H9 (cell line): ENCODE measurements at regions not wholly inside any gene's neighbourhood (a gene's known extent, or its start where the extent isn't known, plus 50 kb on each side); places are given as distances from the start of the nearest gene placed in this dataset.

ENCODE experiments used
- DNase-seq: peaks from one replicate; pipeline ENCODE4 v3.0.0-alpha.2; 2017
- H2AFZ ChIP-seq: one replicate; pipeline ENCODE4 v1.6.1; 2013; ENCODE audit warnings: mild to moderate bottlenecking, low read length, control low read depth, moderate library complexity
- H2AK5ac ChIP-seq: 2 replicates; pipeline ENCODE4 v1.6.1; 2013; ENCODE audit warnings: low read length, control low read depth, mixed read lengths; ENCODE audit not compliant: insufficient read length
- H2BK120ac ChIP-seq: one replicate; pipeline ENCODE4 v1.6.1; 2013; ENCODE audit warnings: low read depth, mild to moderate bottlenecking, low read length, control low read depth, inconsistent platforms; ENCODE audit not compliant: poor library complexity, severe bottlenecking
- H2BK12ac ChIP-seq: 2 replicates; pipeline ENCODE4 v1.6.1; 2013; ENCODE audit warnings: low read length, control low read depth, mixed read lengths, low read depth; ENCODE audit not compliant: insufficient read length
- H2BK15ac ChIP-seq: 2 replicates; pipeline ENCODE4 v1.6.1; 2013; ENCODE audit warnings: low read depth, low read length, control low read depth
- H2BK20ac ChIP-seq: one replicate; pipeline ENCODE4 v1.6.1; 2013; ENCODE audit warnings: low read depth, mild to moderate bottlenecking, low read length, control low read depth, inconsistent platforms; ENCODE audit not compliant: poor library complexity, severe bottlenecking
- H2BK5ac ChIP-seq: 2 replicates; pipeline ENCODE4 v1.6.1; 2013; ENCODE audit warnings: low read length, control low read depth, mixed read lengths; ENCODE audit not compliant: insufficient read length
- H3K14ac ChIP-seq: 2 replicates; pipeline ENCODE4 v1.6.1; 2013; ENCODE audit warnings: low read length, control low read depth; ENCODE audit not compliant: insufficient read depth
- H3K18ac ChIP-seq: 2 replicates; pipeline ENCODE4 v1.6.1; 2013; ENCODE audit warnings: low read depth, mild to moderate bottlenecking, mixed read lengths, low read length, control low read depth; ENCODE audit not compliant: insufficient read length
- H3K23ac ChIP-seq: 2 replicates; pipeline ENCODE4 v1.6.1; 2013; ENCODE audit warnings: low read length, control low read depth, mixed read lengths, low read depth; ENCODE audit not compliant: insufficient read length
- H3K23me2 ChIP-seq: 2 replicates; pipeline ENCODE4 v1.6.1; 2013; ENCODE audit warnings: low read depth, mild to moderate bottlenecking, mixed read lengths, low read length, control low read depth; ENCODE audit not compliant: insufficient read length, poor library complexity, severe bottlenecking
- H3K27ac ChIP-seq: 2 replicates; pipeline ENCODE4 v1.5.1; 2013; ENCODE audit warnings: low read length, control low read depth, mixed read lengths, low read depth; ENCODE audit not compliant: insufficient read length
- H3K27me3 ChIP-seq: 2 replicates; pipeline ENCODE4 v1.6.1; 2013; ENCODE audit warnings: low read length, control low read depth, inconsistent platforms; ENCODE audit not compliant: insufficient read depth
- H3K4ac ChIP-seq: 2 replicates; pipeline ENCODE4 v1.6.1; 2013; ENCODE audit warnings: low read depth, mild to moderate bottlenecking, control low read depth, inconsistent platforms, low read length, moderate library complexity
- H3K4me1 ChIP-seq: 2 replicates; pipeline ENCODE4 v1.6.1; 2013; ENCODE audit warnings: low read length, control low read depth, inconsistent platforms; ENCODE audit not compliant: insufficient read depth
- H3K4me2 ChIP-seq: 2 replicates; pipeline ENCODE4 v1.6.1; 2013; ENCODE audit warnings: low read length, control low read depth, mixed read lengths; ENCODE audit not compliant: insufficient read length, insufficient read depth
- H3K56ac ChIP-seq: 2 replicates; pipeline ENCODE4 v1.6.1; 2013; ENCODE audit warnings: low read depth, mild to moderate bottlenecking, mixed read lengths, low read length, control low read depth; ENCODE audit not compliant: insufficient read length
- H3K79me1 ChIP-seq: 2 replicates; pipeline ENCODE4 v1.6.1; 2013; ENCODE audit warnings: low read depth, mild to moderate bottlenecking, moderate library complexity, low read length, control low read depth, inconsistent platforms; ENCODE audit not compliant: insufficient read depth, poor library complexity, severe bottlenecking
- H3K79me2 ChIP-seq: 2 replicates; pipeline ENCODE4 v1.6.1; 2013; ENCODE audit warnings: low read length, control low read depth, inconsistent platforms; ENCODE audit not compliant: insufficient read depth
- H3K9ac ChIP-seq: 2 replicates; pipeline ENCODE4 v1.6.1; 2013; ENCODE audit warnings: low read length, control low read depth, mixed read lengths; ENCODE audit not compliant: insufficient read length; ENCODE audit errors: extremely low read depth
- H3K9me3 ChIP-seq: one replicate; pipeline ENCODE4 v1.6.1; 2013; ENCODE audit warnings: low read depth, low read length, inconsistent platforms; ENCODE audit not compliant: control insufficient read depth
- H3T11ph ChIP-seq: one replicate; pipeline ENCODE4 v1.6.1; 2013; ENCODE audit warnings: mild to moderate bottlenecking, low read length, control low read depth, inconsistent platforms
- H4K20me1 ChIP-seq: one replicate; pipeline ENCODE4 v1.6.1; 2013; ENCODE audit not compliant: control insufficient read depth, insufficient read length, insufficient read depth
- H4K5ac ChIP-seq: 2 replicates; pipeline ENCODE4 v1.6.1; 2013; ENCODE audit warnings: low read depth, mild to moderate bottlenecking, mixed read lengths, low read length, control low read depth; ENCODE audit not compliant: insufficient read length
- H4K8ac ChIP-seq: replicated peaks from 2 replicates; pipeline ENCODE4 v1.6.1; 2013; ENCODE audit warnings: low read length, control low read depth, mixed read lengths, low read depth; ENCODE audit not compliant: insufficient read length
- H4K91ac ChIP-seq: 2 replicates; pipeline ENCODE4 v1.6.1; 2013; ENCODE audit warnings: low read depth, mild to moderate bottlenecking, moderate library complexity, mixed read lengths, low read length, control low read depth; ENCODE audit not compliant: insufficient read length
- H3K27ac Mint-ChIP-seq, 3 experiments: 2 replicates in 2 of 3; 3 replicates in 1 of 3; pipeline ENCODE4 v1.8.0; 2020 to 2021; ENCODE audit warnings: mixed read lengths in 3 of 3, mild to moderate bottlenecking in 1 of 3, moderate library complexity in 1 of 3
- H3K27me3 Mint-ChIP-seq: 2 replicates; pipeline ENCODE4 v1.8.0; 2021; ENCODE audit warnings: low read depth, mild to moderate bottlenecking, moderate library complexity, mixed read lengths
- H3K36me3 Mint-ChIP-seq, 3 experiments: 2 replicates in 2 of 3; 3 replicates in 1 of 3; pipeline ENCODE4 v1.8.0; 2020 to 2021; ENCODE audit warnings: low read depth in 3 of 3, mixed read lengths in 3 of 3; ENCODE audit not compliant: insufficient read depth in 1 of 3
- H3K4me1 Mint-ChIP-seq, 2 experiments: 2 replicates each; pipeline ENCODE4 v1.8.0; 2020; ENCODE audit warnings: mixed read lengths in 2 of 2
- H3K4me3 Mint-ChIP-seq, 2 experiments: 2 replicates in 1 of 2; 3 replicates in 1 of 2; pipeline ENCODE4 v1.8.0; 2020 to 2021; ENCODE audit warnings: mild to moderate bottlenecking in 2 of 2, mixed read lengths in 2 of 2, moderate library complexity in 1 of 2
- H3K9me3 Mint-ChIP-seq, 2 experiments: 2 replicates in 1 of 2; 3 replicates in 1 of 2; pipeline ENCODE4 v1.8.0; 2020; ENCODE audit warnings: mild to moderate bottlenecking in 2 of 2, mixed read lengths in 2 of 2, moderate library complexity in 1 of 2
- CTCF ChIP-seq: fragments of 200-600 bp; sonication (generic); conservative IDR thresholded peaks from 3 replicates; pipeline ENCODE4 v1.8.0; 2021; ENCODE audit warnings: antibody characterized with exemption, mild to moderate bottlenecking
- WGBS: extraction: QIAGEN DNeasy Blood & Tissue Kit; methylation state at CpG from one replicate; pipeline ENCODE4 v1.1.7; 2013; ENCODE audit warnings: missing lambda C conversion rate, low lambda C conversion rate, mixed read lengths; ENCODE audit not compliant: insufficient read length; ENCODE audit errors: extremely low coverage; 5-methylcytosine and 5-hydroxymethylcytosine counted together

DNA sequence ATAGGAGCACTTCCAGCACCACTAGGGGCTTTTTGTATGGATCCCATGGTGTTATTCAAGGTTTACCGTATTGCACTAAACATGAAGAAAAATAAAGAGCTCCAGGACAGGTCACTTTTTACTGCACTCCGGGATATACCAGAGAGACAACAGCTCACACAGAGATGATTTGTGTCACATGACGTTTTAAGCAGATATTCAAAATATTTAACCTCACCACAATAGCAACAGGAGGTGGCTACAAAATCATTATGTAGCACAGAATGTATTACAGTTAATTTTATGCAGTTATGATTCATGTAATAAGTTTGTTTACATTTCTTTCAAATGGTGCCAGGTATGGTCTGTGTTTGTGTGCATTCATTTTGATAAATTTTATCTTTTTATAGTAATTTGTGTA lies 100.6 kb downstream of the LUZP4 start:
- H3K27me3 Mint-ChIP-seq, result peaks cover 3% of the 10 kb centered on the region; the same call in 1 of the 2 replicates
- Histone ChIP-seq H4K8ac (no peak overlapping the region), H4K5ac (no peak overlapping the region), H3K9me3 (no peaks in the 10 kb centered on the region), H2BK12ac (no peak overlapping the region), H3K4ac (no peak overlapping the region), H3K79me2 (no peaks in the 10 kb centered on the region), H2BK20ac (no peak overlapping the region), H3K79me1 (no peaks in the 10 kb centered on the region), H3K23ac (no peak overlapping the region), H3K14ac (no peak overlapping the region), H3K27me3 (no peaks in the 10 kb centered on the region), H3K4me2 (no peak overlapping the region), H2BK15ac (no peak overlapping the region), H3K56ac (no peak overlapping the region), H3K18ac (no peak overlapping the region), H2BK5ac (no peak overlapping the region), H2AFZ (no peak overlapping the region), H3K9ac (no peak overlapping the region), H2AK5ac (no peak overlapping the region), H3T11ph (no peak overlapping the region), H4K20me1 (no peaks in the 10 kb centered on the region), H3K4me1 (peaks cover 2% of the 10 kb centered on the region; the same call in 1 of the 2 replicates), H3K27ac (no peak overlapping the region), H2BK120ac (no peak overlapping the region), H3K23me2 (no peaks in the 10 kb centered on the region), H4K91ac (no peak overlapping the region)
- peaks cover 11 to 23% of the 10 kb centered on the region in 2 experiments for H3K4me1 Mint-ChIP-seq
- DNase-seq, result no peak
- H3K9me3 Mint-ChIP-seq, result no peaks in the 10 kb centered on the region; a peak in 1 of 5 replicates
- no peak overlapping the region for H3K27ac Mint-ChIP-seq
- TF ChIP-seq CTCF, result no peak
- no CpG with 5 or more reads among the region's 3 CpGs for WGBS
- H3K4me3 Mint-ChIP-seq, result no peak overlapping the region
- no peaks in the 10 kb centered on the region for H3K36me3 Mint-ChIP-seq
